Adrenal gland (tissue), 5 donors: ENCODE measurements at regions not wholly inside any gene's neighbourhood (a gene's known extent, or its start where the extent isn't known, plus 50 kb on each side); places are given as distances from the start of the nearest gene placed in this dataset.

Source experiments
- CTCF ChIP-seq, 6 experiments: fragments of 450-650 bp in 4 of 6; fragments of 200-600 bp in 2 of 6; sonication (generic) in 1 of 6; IDR thresholded peaks; 1 replicate in 5 of 6; 2 replicates in 1 of 6; pipeline versions ENCODE4 v1.5.1 to v1.8.0; 2016 to 2021; ENCODE audit warnings: antibody characterized with exemption in 6 of 6, mild to moderate bottlenecking in 2 of 6, moderate library complexity in 1 of 6
- POLR2A ChIP-seq, 2 donors: fragments of 450-650 bp; IDR thresholded peaks; one replicate each; pipeline ENCODE4 v1.6.1; 2017; ENCODE audit warnings: antibody characterized with exemption in 2 of 2, mild to moderate bottlenecking in 2 of 2, moderate library complexity in 1 of 2
- donor health status: DM: no; HTN: no; CAD: no.

GRCh38 chr17:79258041-79258440 lies 183.4 kb downstream of the ENGASE start:
- no peak for TF ChIP-seq CTCF (IDR thresholded peaks at IDR 0.05)
- TF ChIP-seq POLR2A (IDR thresholded peaks at IDR 0.05), result no peak
